ENCODE measurements at regions not wholly inside any gene's neighbourhood (a gene's known extent, or its start where the extent isn't known, plus 50 kb on each side); places are given as distances from the start of the nearest gene placed in this dataset.

GRCh38 chr4:25984266-25984665 lies 70.2 kb downstream of the SMIM20 start:
- 58% methylated on average over 6 of the region's 6 CpGs for WGBS (ENCODE audit: insufficient coverage, insufficient replicate concordance, low lambda C conversion rate, missing lambda C conversion rate)
- CTCF ChIA-PET = interaction anchor here (1.2 kb wide), 1 partner anchor 11 kb away, joined by 4 read pairs; no protein-coding TSS in a partner anchor

DNA sequence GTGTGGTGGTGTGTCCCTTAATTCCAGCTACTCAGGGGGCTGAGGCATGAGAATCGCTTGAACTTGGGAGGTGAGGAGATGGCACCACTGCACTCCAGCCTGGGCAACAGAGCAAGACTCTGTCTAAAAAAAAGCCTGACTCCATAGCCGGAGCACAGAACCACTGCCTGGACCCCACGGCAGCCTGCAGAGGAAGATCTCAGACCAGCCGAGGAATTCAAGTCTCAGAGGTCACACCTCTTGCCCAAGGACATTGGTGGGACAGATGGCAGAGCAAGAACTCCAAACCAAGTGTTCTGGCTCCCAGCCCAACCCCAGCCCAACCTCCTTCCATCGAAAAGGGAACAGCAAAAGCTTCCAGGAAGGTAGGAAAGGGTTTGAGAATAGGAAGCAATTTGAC lies 70.8 kb downstream of the SMIM20 start:
- RAD21 ChIA-PET (ENCODE audit: unreplicated experiment) = no interaction called here
- no TSS peak for BruUV-seq (replicated peaks)

More at GRCh38 chr4:25984266-25984665, 70.2 kb downstream of the SMIM20 start:
- no peak overlapping the region for H3K4me3 ChIP-seq
- TF ChIP-seq RBBP5 (conservative IDR thresholded peaks at IDR 0.05) = no peak
- no peak for TF ChIP-seq MTA2 (IDR thresholded peaks at IDR 0.05; ENCODE audit: low read depth)
- no peak for TF ChIP-seq TAF1 (IDR thresholded peaks at IDR 0.05; ENCODE audit: borderline replicate concordance, low read depth, low read length)
- TF ChIP-seq SREBF1 (IDR thresholded peaks at IDR 0.05; ENCODE audit: low read length) = no peak
- TF ChIP-seq NFYA (IDR thresholded peaks at IDR 0.05; ENCODE audit: borderline replicate concordance, low read depth, low read length) = no peak
- no peak for TF ChIP-seq NR2F1 (conservative IDR thresholded peaks at IDR 0.05)
- TF ChIP-seq KAT2A (conservative IDR thresholded peaks at IDR 0.05; ENCODE audit: control insufficient read depth, low read depth, low read length) = no peak
- TF ChIP-seq SUZ12 (IDR thresholded peaks at IDR 0.05; ENCODE audit: unreplicated experiment) = no peak
- no peak for TF ChIP-seq WRNIP1 (IDR thresholded peaks at IDR 0.05; ENCODE audit: borderline replicate concordance, low read depth, low read length)
- TF ChIP-seq SIX5 (IDR thresholded peaks at IDR 0.05; ENCODE audit: low read depth, low read length, severe bottlenecking) = no peak
- no peak for TF ChIP-seq ASH2L (IDR thresholded peaks at IDR 0.05; ENCODE audit: borderline replicate concordance, low read depth)
- FAIRE-seq (no peak), ATAC-seq (no peak), DNase-seq (ENCODE audit: low read depth, low spot score) (no peak)
- peaks cover 5% of the 10 kb centered on the region for H3K4me1 ChIP-seq (ENCODE audit: control insufficient read depth, insufficient read depth, low read length)
- ChIA-PET RAD21 (ENCODE audit: unreplicated experiment) (no interaction called here), SMC1A (ENCODE audit: uncharacterized antibody, unreplicated experiment) (interaction anchor here (1.2 kb wide), 1 partner anchor 45 kb away, joined by 3 read pairs; no protein-coding TSS in a partner anchor), POLR2A (no interaction called here)
- no peak overlapping the region for H3K4me2 ChIP-seq (ENCODE audit: control insufficient read depth, insufficient read depth)
- in situ Hi-C loops (cut with MboI) = no loop called here
- H3K9me3 ChIP-seq (replicated peaks; ENCODE audit: control insufficient read depth, insufficient read depth, low read length) = no peaks in the 10 kb centered on the region
- no peak overlapping the region for H3K9ac ChIP-seq (ENCODE audit: control insufficient read depth, insufficient read depth, low read length)
- no peaks in the 10 kb centered on the region for H3K79me2 ChIP-seq (ENCODE audit: control insufficient read depth, insufficient read depth, low read length)
- no peaks in the 10 kb centered on the region for H3K36me3 ChIP-seq (ENCODE audit: control insufficient read depth in 2 of 2, insufficient read depth in 2 of 2, low read length in 1 of 2)
- H3K27me3 ChIP-seq (replicated peaks in 1 of 2; ENCODE audit: control insufficient read depth in 2 of 2, insufficient read depth in 2 of 2, low read length in 1 of 2) = no peaks in the 10 kb centered on the region
- H2AFZ ChIP-seq (ENCODE audit: control insufficient read depth, low read depth, low read length) = no peak overlapping the region
- BruUV-seq (replicated peaks) = no TSS peak
- H3K27ac ChIP-seq (ENCODE audit: control insufficient read depth, insufficient read depth) = no peak overlapping the region
- no peaks in the 10 kb centered on the region for H4K20me1 ChIP-seq (ENCODE audit: control insufficient read depth, insufficient read depth)
- intact Hi-C loops (cut with micrococcal nuclease; ENCODE audit: unreplicated experiment) = no loop called here

More for the DNA sequence above, 70.8 kb downstream of the SMIM20 start:
- TF ChIP-seq ATF7 (IDR thresholded peaks at IDR 0.05; ENCODE audit: low read depth) = no peak
- TF ChIP-seq HDAC2 (IDR thresholded peaks at IDR 0.05) = no peak
- TF ChIP-seq FOS (IDR thresholded peaks at IDR 0.05; ENCODE audit: borderline replicate concordance, extremely low read depth, insufficient read length) = no peak
- ATAC-seq (no peak), FAIRE-seq (no peak), DNase-seq (ENCODE audit: low read depth, low spot score) (no peak)
- H3K4me1 ChIP-seq (ENCODE audit: control insufficient read depth, insufficient read depth, low read length) = peaks cover 5% of the 10 kb centered on the region
- intact Hi-C loops (cut with micrococcal nuclease; ENCODE audit: unreplicated experiment) (loop anchor here (5.0 kb wide), 1 partner anchor 343 kb away; no protein-coding TSS in a partner anchor), in situ Hi-C loops (cut with MboI) (no loop called here)
- H3K9ac ChIP-seq (ENCODE audit: control insufficient read depth, insufficient read depth, low read length) = no peak overlapping the region
- no peaks in the 10 kb centered on the region for H3K79me2 ChIP-seq (ENCODE audit: control insufficient read depth, insufficient read depth, low read length)
- no peaks in the 10 kb centered on the region for H3K27me3 ChIP-seq (replicated peaks in 1 of 2; ENCODE audit: control insufficient read depth in 2 of 2, insufficient read depth in 2 of 2, low read length in 1 of 2)
- ChIA-PET CTCF (interaction anchor here (0.6 to 5.4 kb wide), 5 partner anchors 11 to 318 kb away, joined by 3 to 62 read pairs (median 3); no protein-coding TSS in a partner anchor), SMC1A (ENCODE audit: uncharacterized antibody, unreplicated experiment) (interaction anchor here (1.0 to 1.4 kb wide), 3 partner anchors 9 to 148 kb away, joined by 3 read pairs; no protein-coding TSS in a partner anchor), POLR2A (no interaction called here)
- no peak overlapping the region for H3K4me2 ChIP-seq (ENCODE audit: control insufficient read depth, insufficient read depth)
- no peaks in the 10 kb centered on the region for H4K20me1 ChIP-seq (ENCODE audit: control insufficient read depth, insufficient read depth)
- H2AFZ ChIP-seq (ENCODE audit: control insufficient read depth, low read depth, low read length) = no peak overlapping the region
- no peaks in the 10 kb centered on the region for H3K9me3 ChIP-seq (replicated peaks; ENCODE audit: control insufficient read depth, insufficient read depth, low read length)
- no peak overlapping the region for H3K27ac ChIP-seq (ENCODE audit: control insufficient read depth, insufficient read depth)
- no peak overlapping the region for H3K4me3 ChIP-seq
- WGBS (ENCODE audit: insufficient coverage, insufficient replicate concordance, low lambda C conversion rate, missing lambda C conversion rate) = 60% methylated on average over 5 of the region's 5 CpGs
- H3K36me3 ChIP-seq (ENCODE audit: control insufficient read depth in 2 of 2, insufficient read depth in 2 of 2, low read length in 1 of 2) = no peaks in the 10 kb centered on the region
